Activated CD4-positive, alpha-beta T cell treated with anti-CD3 and anti-CD28 coated beads for 24 hours (primary cell): ENCODE measurements at regions not wholly inside any gene's neighbourhood (a gene's known extent, or its start where the extent isn't known, plus 50 kb on each side); places are given as distances from the start of the nearest gene placed in this dataset.

ENCODE experiments used
- DNase-seq, 2 donors: peaks; one replicate each; pipeline ENCODE4 v3.0.0-alpha.2; 2020; ENCODE audit warnings: low read depth in 2 of 2

GRCh38 chr16:76176616-76177015 lies 100.6 kb upstream of the CNTNAP4 start:
- DNase-seq, result no peak

GRCh38 chr16:76182041-76182635 lies 95.1 kb upstream of the CNTNAP4 start:
- no peak for DNase-seq

- no peak for DNase-seq
Observed at GRCh38 chr16:76183647-76184046, 93.6 kb upstream of the CNTNAP4 start.

- no peak for DNase-seq
Observed at GRCh38 chr16:76190057-76190456, 87.1 kb upstream of the CNTNAP4 start.

- DNase-seq, result no peak
Observed at GRCh38 chr16:76190480-76190879, 86.7 kb upstream of the CNTNAP4 start.

- no peak for DNase-seq
Observed at GRCh38 chr16:76193906-76194615, 83.1 kb upstream of the CNTNAP4 start.

GRCh38 chr16:76194616-76195015 lies 82.6 kb upstream of the CNTNAP4 start:
- no peak for DNase-seq

GRCh38 chr16:76195056-76195455 lies 82.1 kb upstream of the CNTNAP4 start:
- no peak for DNase-seq

- no peak for DNase-seq
Observed at GRCh38 chr16:76195648-76196047, 81.6 kb upstream of the CNTNAP4 start.

GRCh38 chr16:76197900-76198299 lies 79.3 kb upstream of the CNTNAP4 start:
- DNase-seq, result no peak

- no peak for DNase-seq
Observed at GRCh38 chr16:76199681-76200220, 77.5 kb upstream of the CNTNAP4 start.

GRCh38 chr16:76201385-76201784 lies 75.8 kb upstream of the CNTNAP4 start:
- no peak for DNase-seq

- no peak for DNase-seq
Observed at GRCh38 chr16:76204249-76204648, 73.0 kb upstream of the CNTNAP4 start.

- DNase-seq, result no peak
Observed at GRCh38 chr16:76207270-76207669, 69.9 kb upstream of the CNTNAP4 start.

- DNase-seq, result no peak
Observed at GRCh38 chr16:76210157-76210556, 67.0 kb upstream of the CNTNAP4 start.

- DNase-seq, result no peak
Observed at GRCh38 chr16:76213860-76214259, 63.3 kb upstream of the CNTNAP4 start.

GRCh38 chr16:76214856-76215255 lies 62.3 kb upstream of the CNTNAP4 start:
- no peak for DNase-seq

- DNase-seq, result no peak
Observed at GRCh38 chr16:76222087-76222486, 55.1 kb upstream of the CNTNAP4 start.

- no peak for DNase-seq
Observed at GRCh38 chr16:76222853-76223252, 54.3 kb upstream of the CNTNAP4 start.

GRCh38 chr16:76226011-76226410 lies 51.2 kb upstream of the CNTNAP4 start:
- no peak for DNase-seq

GRCh38 chr16:76226481-76226880 lies 50.7 kb upstream of the CNTNAP4 start:
- DNase-seq, result no peak
